Panc1 (cell line): ENCODE measurements at regions not wholly inside any gene's neighbourhood (a gene's known extent, or its start where the extent isn't known, plus 50 kb on each side); places are given as distances from the start of the nearest gene placed in this dataset.

Experiments used
- ATAC-seq: fragments of 200-7000 bp; cut with Tn5 transposase; 2 replicates; pipeline ENCODE4 v1.9.1; 2020; ENCODE audit warnings: mild to moderate bottlenecking, moderate library complexity
- BruUV-seq: library from RNA; stranded (reverse); fragments of 400-500 nt; replicated peaks from 2 replicates; lab custom pipeline; 2021; lab: Mats Ljungman, UMichigan
- CTCF ChIA-PET: fragments of 300-600 bp; sonication (Branson Sonifier 250); formaldehyde crosslinking; loops from one replicate; lab custom pipeline; 2022; ENCODE audit warnings: antibody characterized with exemption; lab: Charles Lee
- POLR2A ChIA-PET: fragments of 300-600 bp; sonication (Branson Sonifier 250); formaldehyde crosslinking; loops from one replicate; lab custom pipeline; 2022; ENCODE audit warnings: antibody characterized with exemption; lab: Charles Lee
- DNase-seq: peaks from one replicate; pipeline ENCODE4 v3.0.0-alpha.2; 2010; ENCODE audit warnings: low read depth, low spot score
- H3K27ac ChIP-seq: 2 replicates; pipeline ENCODE4 v1.5.1; 2011; ENCODE audit warnings: mild to moderate bottlenecking, low read length, inconsistent platforms
- H3K27me3 ChIP-seq: fragments of 200-500 bp; sonication (Bioruptor generic); 2 replicates; pipeline ENCODE4 v1.6.0; 2014; ENCODE audit warnings: low read length, inconsistent platforms; ENCODE audit not compliant: control insufficient read depth, insufficient read depth
- H3K36me3 ChIP-seq: fragments of 200-500 bp; sonication (Bioruptor generic); 2 replicates; pipeline ENCODE4 v1.5.1; 2014; ENCODE audit warnings: inconsistent platforms, mild to moderate bottlenecking, low read length, moderate library complexity; ENCODE audit not compliant: control insufficient read depth, insufficient read depth
- H3K4me1 ChIP-seq: 2 replicates; pipeline ENCODE4 v1.5.1; 2011; ENCODE audit warnings: inconsistent platforms, mild to moderate bottlenecking, low read length, moderate library complexity; ENCODE audit not compliant: control insufficient read depth, insufficient read depth
- H3K4me3 ChIP-seq, 2 experiments: 2 replicates each; pipeline ENCODE4 v1.5.1; 2011 to 2012; ENCODE audit warnings: low read depth in 2 of 2, low read length in 2 of 2, mild to moderate bottlenecking in 2 of 2, inconsistent platforms in 1 of 2, moderate library complexity in 1 of 2
- H3K9me3 ChIP-seq: fragments of 200-500 bp; sonication (Bioruptor generic); 2 replicates; pipeline ENCODE4 v1.5.1; 2014; ENCODE audit warnings: low read depth, mild to moderate bottlenecking, inconsistent platforms, low read length, moderate library complexity; ENCODE audit not compliant: control insufficient read depth, insufficient read depth
- CTCF ChIP-seq: fragments of 450-650 bp; IDR thresholded peaks from 2 replicates; pipeline ENCODE4 v1.5.1; 2017; ENCODE audit warnings: mild to moderate bottlenecking
- POLR2AphosphoS5 ChIP-seq: IDR thresholded peaks from 2 replicates; pipeline ENCODE4 v1.6.1; 2012; ENCODE audit warnings: mild to moderate bottlenecking, low read depth, low read length, moderate library complexity
- REST ChIP-seq, 2 experiments: IDR thresholded peaks; 2 replicates each; pipeline ENCODE4 v1.6.1; 2011 to 2012; ENCODE audit warnings: low read depth in 2 of 2, control low read depth in 1 of 2, low read length in 1 of 2, mild to moderate bottlenecking in 1 of 2, moderate library complexity in 1 of 2; ENCODE audit not compliant: insufficient read depth in 1 of 2
- SIN3A ChIP-seq: IDR thresholded peaks from 2 replicates; pipeline ENCODE4 v1.6.1; 2012; ENCODE audit warnings: low read depth, mild to moderate bottlenecking, low read length, moderate library complexity, borderline replicate concordance; ENCODE audit not compliant: insufficient read depth
- TCF7L2 ChIP-seq: IDR thresholded peaks from 2 replicates; pipeline ENCODE4 v1.6.1; 2011; ENCODE audit warnings: mild to moderate bottlenecking, low read depth, low read length, inconsistent platforms
- in situ Hi-C: cut with HindIII; loops from 2 replicates; pipeline ENCODE4 v1.10.0; 2016; ENCODE audit warnings: low sequenced_read_pairs, low pct_unique_long_range_greater_than_20kb
- intact Hi-C: fragments of 100-400 bp; cut with micrococcal nuclease; formaldehyde crosslinking; loops from one replicate; pipeline ENCODE4 v1.10.0; 2022; ENCODE audit not compliant: unreplicated experiment

DNA sequence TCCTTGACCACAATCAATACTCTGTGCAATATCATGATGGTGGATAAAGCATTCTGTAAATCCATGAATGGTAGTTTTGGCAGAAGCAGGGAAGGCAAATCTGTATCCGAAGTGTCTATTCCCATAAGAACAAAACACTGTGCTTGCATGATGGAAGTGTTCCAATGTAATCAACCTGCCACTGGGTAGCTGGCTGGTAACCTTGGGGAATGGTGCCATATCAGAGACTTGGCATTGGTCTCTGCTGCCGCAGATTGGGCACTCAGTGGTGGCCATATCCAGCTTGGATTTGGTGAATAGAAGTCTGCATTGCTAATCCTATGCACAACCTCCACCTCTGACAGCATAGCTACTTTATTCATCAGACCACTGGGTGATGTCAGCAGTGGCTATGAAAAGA, 114.3 kb upstream of the EMCN start:
- Histone ChIP-seq H3K4me3 (no peak overlapping the region), H3K27ac (no peak overlapping the region), H3K4me1 (no peaks in the 10 kb centered on the region), H3K27me3 (no peaks in the 10 kb centered on the region), H3K36me3 (no peaks in the 10 kb centered on the region), H3K9me3 (no peaks in the 10 kb centered on the region)
- no peak for TF ChIP-seq CTCF
- no peak for TF ChIP-seq REST (IDR thresholded peaks at IDR 0.05; ENCODE audit: insufficient read depth in 1 of 2, low read depth in 2 of 2, low read length in 1 of 2)
- no peak for TF ChIP-seq POLR2AphosphoS5
- no peak for TF ChIP-seq TCF7L2
- no peak for TF ChIP-seq SIN3A
- ChIA-PET CTCF (no interaction called here), POLR2A (no interaction called here)
- ATAC-seq (no peak), DNase-seq (no peak)
- no TSS peak for BruUV-seq
- in situ Hi-C loops = no loop called here
- intact Hi-C loops = no loop called here

DNA sequence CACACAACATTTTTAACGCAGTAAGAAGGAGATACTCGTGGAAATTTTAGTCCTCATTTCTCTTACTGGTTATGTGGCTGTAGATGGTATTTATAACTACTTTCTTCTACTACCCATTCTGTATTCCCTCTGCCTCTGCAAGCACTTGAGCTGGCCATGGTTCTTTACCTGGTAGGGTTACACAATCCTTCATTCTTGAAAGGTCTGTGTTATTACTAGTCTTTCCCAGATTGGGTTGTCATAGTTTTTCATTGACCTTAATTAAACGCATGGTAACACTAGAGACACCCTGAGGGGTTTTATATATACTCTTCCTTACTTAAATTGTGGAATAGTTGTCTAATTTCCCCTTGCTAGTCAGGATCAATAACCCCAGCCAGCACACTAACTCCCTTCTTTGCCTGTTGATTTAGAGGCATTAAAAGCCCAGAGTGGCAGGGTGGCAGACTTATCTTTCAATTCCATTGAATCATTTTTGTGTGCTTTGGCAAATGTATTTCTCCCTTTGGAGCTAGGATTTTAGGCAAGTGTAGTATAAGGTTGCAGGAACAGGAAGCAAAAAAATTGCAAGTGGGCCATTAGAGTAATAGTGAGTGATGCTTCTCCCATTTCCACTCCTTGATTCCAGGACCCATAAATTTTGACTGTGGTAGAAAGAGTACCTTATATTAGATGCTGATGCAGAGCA, 113.6 kb upstream of the EMCN start:
- H3K36me3 ChIP-seq = no peaks in the 10 kb centered on the region
- ChIA-PET CTCF (no interaction called here), POLR2A (no interaction called here)
- intact Hi-C loops = no loop called here
- H3K4me3 ChIP-seq = no peak overlapping the region
- no peaks in the 10 kb centered on the region for H3K27me3 ChIP-seq
- no peaks in the 10 kb centered on the region for H3K9me3 ChIP-seq
- in situ Hi-C loops = no loop called here
- TF ChIP-seq POLR2AphosphoS5 (no peak), CTCF (no peak), SIN3A (no peak), REST (IDR thresholded peaks at IDR 0.05; ENCODE audit: insufficient read depth in 1 of 2, low read depth in 2 of 2, low read length in 1 of 2) (no peak), TCF7L2 (no peak)
- no TSS peak for BruUV-seq
- DNase-seq = no peak
- ATAC-seq = no peak
- H3K4me1 ChIP-seq = no peaks in the 10 kb centered on the region
- H3K27ac ChIP-seq = no peak overlapping the region
